NCI-H1694 (cell line): ENCODE measurements at regions not wholly inside any gene's neighbourhood (a gene's known extent, or its start where the extent isn't known, plus 50 kb on each side); places are given as distances from the start of the nearest gene placed in this dataset.

Experiments
- DNase-seq: peaks from one replicate; lab custom pipeline; 2025; lab: John Stamatoyannopoulos, UW

DNA sequence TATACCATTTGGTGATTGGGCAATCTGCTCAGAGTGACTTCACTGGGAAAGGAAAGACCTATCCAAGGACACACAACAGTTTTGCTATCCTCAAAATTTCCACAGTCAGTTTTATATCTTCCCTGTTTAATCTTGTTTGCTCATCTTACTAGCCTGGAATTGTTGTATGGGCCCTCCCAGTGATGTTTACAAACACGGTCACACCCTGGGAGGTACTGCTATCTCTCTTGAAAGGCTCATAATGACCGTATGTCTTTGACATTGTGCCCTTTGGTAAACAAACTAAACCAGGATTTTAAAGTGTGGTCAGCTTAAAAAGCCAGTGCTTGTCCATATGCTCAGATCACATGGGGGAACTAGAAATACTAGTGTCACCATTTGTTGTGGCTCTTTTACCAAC is 277.0 kb downstream of the CDH2 start:
- DNase-seq, result no peak

DNA sequence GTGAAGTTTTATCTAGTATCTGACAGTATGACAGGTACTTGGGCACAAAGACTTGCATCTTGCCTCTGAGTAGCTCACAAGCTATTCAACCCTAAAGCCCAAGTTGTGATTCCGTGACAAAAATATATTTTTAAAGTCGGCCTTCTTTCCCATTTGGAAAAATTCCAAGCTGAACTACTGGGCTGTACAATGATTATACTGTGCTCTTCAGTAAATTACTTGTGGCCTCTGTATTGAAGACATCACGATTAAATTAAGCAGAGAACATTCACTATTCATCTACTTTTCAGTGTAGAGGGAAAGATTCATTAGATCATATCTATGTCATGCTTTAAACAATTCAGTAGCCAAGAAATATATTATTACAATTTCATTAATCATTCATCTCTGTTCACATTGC is 282.2 kb downstream of the CDH2 start:
- DNase-seq, result no peak

DNA sequence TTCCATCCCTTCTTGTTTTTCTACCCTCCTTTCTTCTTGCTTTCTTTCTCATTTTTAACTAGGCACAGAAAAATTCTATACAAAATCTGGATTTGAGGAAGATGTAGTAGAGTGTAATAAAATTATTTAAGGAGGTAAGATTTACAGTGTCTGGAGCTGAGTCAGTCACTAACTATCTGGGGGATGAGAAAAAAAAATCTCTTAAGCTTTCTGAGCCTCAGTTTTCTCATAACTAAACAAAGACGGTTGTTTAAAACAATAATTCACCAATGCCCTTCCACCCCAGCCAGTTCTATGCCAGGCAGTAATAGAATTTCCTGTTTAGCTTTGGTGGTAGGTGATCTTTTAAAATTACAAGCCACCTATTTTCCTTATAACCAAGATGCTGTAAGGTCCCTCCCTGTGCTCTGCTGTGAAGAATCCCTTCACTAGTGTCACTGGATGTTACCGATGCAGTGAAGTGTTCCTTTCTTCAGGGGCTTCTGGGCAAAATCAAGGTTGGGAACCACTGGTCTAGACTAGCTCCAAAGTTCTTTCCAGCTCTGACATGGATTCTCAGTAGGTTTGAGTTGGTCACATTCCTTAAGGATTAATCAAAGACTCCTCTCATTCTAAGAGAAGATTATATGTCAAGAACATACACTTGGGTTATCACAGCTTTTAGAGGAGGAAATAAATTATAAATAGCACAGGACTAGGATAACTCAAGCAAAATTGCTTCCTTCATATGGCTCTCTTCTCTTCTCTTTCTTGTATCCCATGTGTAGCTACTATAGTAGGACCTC is 289.0 kb downstream of the CDH2 start:
- DNase-seq, result no peak

DNA sequence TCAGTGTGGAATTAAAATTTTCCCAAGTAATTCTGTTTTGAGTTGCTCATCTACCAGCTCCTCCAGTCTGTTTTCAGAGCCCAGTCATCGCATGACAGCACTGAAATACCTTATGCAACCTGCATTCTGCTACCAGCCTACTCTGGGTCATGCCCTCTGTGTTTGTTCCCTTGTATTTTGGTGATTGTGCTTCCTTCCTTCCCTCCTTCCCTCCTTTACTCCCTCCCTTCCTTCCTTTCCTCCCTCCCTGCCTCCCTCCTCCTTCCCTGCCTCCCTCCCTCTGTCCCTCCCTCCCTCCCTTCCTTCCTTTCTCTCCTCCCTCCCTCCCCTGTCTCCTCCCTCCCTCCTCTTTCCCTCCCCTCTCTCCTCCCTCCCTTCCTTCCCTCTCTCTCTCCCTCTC is 289.6 kb downstream of the CDH2 start:
- DNase-seq, result no peak

DNA sequence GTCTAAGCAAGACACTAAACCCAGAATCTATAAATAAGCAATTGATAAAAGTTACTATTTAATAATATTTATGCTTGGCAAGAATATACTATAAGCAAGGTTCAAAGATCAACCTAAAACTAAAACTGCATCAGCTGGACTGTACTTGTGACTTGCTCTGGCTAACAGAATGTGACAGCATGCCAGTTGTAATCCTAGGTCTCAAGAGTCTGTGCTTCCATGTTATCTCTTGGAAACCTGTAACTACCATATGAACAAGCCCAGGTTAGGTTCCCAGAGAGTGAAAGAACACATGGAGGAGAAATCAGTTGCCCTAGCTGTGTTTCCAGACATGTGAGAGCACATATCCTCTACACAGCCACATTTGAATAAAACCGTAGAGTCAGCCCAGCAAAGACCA is 297.4 kb downstream of the CDH2 start:
- DNase-seq, result no peak

DNA sequence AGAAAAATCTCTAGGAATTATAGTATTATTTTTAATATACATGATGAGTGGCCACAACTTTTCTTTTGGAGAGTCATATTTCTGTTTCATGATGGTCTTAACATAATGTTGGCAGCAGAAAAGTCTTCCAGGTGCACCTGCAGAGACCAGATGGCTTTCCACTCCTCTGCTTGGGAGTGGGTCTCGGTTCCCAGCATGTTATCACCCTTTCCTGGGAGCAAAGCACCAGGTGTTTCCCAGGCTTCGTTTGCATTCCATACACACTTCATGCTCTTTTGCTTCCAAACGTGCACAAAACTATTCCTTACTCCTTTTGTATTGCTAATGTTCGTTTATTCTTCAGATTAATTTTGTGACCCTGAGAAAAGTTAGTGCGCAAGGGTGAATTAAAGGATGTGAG is 305.2 kb downstream of the CDH2 start:
- no peak for DNase-seq

DNA sequence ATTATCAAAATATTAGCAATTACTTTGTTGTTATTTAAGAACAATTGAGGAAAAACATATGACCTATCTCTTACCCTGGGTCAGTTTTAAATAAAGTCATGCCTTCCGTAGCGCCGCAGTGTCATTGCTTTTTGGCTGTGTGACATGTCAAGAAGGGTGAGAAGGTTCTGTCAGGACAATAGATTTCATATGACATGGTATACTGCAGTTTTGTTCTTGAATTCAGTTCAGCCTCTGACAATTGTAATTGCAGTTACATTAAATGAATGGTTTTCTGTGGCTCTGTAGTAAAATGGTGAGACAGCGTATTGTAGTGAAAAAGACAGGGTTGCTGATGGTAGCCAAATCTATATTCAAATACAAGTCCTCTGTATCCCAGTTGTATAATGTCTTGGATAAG is 307.2 kb downstream of the CDH2 start:
- DNase-seq, result no peak

DNA sequence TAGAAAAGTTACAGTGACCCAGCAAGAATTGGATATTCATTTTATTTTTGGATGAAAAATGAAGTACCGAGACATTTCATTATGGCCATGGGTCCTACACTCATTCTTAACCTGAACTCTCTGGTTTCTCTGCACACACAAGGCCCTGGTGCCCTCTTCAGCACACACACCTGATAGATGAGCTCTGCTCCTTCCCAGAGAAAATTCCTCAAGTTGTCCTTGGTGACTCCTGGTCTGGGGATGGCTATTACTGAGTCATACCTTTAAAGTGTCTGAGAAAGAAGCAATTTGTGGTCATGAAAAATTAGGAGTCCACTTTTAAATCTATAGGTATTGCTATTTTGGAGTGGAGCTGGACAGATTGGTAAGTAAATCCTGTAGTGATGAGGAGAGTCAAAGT is 311.5 kb downstream of the CDH2 start:
- no peak for DNase-seq

DNA sequence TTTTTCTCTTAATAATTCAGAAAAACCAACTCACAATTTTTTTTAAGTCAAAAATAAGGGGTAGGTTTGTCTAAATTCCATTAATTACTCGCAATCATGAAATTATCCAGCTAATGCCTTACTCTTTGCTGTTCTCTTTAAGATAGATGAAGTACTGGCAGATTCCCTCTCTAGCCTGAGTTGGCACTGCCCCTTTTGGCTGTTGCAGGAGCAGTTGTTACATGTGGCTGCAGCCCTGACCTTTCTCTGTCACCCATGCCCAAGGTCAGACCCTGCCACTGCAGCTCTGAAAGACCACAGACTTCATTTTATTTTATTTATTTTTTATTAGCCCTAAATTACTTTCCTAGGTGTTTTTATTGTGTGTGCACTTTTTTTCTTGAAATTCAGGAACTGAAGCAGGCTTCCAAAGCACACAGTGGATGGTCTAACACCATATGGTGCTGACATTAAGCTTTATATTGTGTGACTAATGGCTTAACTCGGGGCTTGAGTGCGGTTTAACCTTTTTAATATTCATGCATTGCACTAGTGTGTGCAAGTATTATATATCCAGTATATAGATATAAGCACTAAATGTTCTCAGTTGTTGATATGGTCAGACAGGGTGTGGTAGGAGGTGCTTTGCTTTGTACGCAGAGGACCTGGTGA is 313.0 kb downstream of the CDH2 start:
- peak; percentile 54 for DNase-seq

DNA sequence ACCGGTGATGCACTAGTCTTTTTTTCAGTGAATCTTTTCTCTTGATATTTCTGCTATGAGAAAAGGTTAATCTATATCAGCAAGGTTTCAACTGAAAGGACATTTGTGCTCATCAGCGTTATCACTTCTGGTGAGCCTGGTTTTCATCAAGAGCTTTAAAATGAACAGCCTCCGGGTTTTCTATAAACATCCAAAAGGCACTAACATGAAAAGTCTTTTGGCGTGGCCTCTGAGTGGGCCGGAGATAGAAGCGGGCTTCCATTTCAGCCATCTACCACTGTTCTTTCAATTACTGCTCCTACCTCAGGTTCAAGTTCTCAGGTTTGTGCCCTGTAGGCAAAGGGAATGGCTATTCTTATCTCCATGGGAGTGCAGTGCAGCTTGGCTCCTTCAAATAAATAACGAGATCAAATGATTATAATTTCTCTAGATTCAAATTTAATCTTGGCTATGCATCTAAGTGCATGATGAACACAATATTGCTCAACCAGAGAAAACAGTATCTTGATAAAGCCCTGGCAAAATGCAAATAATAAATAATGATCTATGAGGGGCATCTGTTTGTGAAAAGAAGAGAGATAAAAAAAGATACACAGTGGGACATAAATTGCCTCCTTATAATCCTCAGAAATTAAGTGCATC is 314.8 kb downstream of the CDH2 start:
- DNase-seq, result no peak

DNA sequence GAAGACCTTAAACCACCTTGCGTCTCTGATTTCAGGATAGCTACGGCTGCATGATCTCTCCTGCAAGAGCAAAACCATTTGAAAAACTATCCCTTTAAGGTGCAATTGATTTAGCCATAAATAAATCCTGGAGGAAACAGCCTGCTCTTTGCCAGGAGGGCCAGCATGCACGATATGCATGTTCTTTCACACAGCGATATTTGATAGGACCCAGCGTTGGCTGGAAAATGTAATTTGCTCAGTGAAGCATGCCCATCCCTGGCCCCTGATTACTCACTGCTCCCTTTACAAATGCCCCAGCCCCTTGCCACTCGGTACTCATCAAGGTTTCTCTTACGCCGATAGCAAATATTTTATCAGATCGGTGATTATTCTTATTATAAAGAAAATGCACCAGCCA is 315.4 kb downstream of the CDH2 start:
- peak; percentile 90 for DNase-seq

DNA sequence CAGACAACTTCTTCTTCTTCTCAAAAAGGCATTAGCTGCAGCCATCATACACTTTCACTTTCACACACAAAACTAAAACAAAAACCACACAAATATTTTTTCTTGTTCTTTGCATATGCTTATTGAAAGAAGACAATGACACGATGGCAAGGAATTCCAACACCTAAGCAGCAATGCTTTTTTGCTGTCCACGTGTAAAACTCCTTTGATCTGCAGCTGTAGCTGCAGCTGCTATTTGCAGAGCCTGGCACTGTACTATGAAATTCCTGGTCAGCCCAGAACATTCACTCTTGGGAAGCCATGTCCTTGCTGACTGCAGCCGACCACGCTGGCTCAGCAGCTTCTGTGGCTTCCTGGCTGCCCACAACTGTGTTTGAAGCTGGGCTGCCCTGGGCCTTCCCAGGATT is 316.2 kb downstream of the CDH2 start:
- DNase-seq, result no peak

DNA sequence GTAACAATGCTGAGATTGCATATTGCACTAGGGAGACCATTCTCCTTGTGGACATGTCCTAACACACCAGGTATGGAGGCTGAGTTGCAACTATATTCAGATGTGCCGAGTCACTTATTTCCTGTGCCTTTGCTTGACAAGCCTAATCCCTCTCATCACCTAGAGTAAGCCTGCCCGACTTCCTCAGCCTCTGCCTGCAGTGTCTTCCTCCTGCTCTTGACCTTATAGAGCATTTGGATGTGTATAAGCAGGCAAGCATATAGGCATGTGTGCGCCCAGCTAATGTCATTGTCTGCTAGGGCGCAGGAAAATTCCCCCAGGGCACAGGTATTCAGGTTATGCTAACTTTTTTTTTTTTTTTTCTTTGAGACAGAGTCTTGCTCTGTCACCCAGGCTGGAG is 316.9 kb downstream of the CDH2 start:
- no peak for DNase-seq

DNA sequence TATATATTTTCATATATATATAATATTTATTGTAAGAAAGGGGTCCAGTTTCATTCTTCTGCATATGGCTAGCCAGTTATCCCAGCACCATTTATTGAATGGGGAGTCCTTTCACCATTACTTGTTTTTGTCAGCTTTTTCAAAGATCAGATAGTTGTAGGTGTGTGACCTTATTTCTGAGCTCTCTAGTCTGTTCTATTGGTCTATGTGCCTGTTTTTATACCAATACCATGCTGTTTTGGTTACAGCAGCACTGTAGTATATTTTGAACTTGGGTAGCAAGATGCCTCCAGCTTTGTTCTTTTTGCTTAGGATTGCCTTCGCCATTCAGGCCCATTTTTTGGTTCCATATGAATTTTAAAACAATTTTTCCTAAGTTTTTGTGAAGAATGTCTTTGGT is 320.1 kb downstream of the CDH2 start:
- DNase-seq, result no peak

DNA sequence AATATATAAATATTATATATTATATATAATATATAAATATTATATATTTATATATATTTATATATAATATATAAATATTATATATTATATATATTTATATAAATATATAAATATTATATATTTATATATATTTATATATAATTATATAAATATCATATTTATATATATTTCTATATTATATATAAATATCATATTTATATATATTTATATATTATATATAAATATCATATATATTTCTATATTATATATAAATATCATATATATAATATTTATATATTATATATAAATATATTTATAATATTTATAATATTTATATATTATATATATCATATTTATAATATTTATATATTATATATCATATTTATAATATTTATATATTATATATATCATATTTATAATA is 321.4 kb downstream of the CDH2 start:
- no peak for DNase-seq

DNA sequence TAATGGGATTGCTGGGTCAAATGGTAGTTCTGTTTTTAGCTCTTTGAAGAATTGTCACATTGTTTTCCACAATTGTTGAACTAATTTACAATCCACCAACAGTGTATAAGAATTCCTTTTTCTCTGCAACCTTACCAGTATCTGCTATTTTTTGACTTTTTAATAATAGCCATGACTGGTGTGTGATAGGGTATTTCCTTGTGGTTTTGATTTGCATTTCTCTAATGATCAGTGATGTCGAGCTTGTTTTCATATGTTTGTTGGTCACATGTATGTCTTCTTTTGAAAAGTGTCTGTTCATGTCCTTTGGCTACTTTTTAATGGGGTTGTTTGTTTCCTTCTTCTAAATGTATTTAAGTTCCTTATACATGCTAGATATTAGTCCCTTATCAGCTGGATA is 322.3 kb downstream of the CDH2 start:
- no peak for DNase-seq

DNA sequence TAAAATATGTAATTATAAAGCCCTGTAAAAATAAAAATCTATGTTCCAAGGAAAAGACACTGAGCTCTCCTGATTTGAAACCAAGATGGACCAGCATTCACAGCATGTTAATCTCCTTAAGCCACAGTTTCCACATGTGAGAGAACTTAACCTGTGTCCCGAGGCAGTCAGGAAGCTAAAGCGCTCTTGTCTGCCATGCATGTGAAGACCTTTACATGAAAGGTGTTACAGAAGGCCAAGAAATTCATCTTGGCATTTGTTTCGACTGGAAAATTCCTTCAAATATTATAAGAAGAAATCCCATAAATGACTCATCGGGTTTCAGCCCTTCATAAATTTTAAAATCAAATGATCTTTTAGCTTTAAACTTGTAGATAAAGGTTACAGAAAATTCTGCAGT is 328.6 kb downstream of the CDH2 start:
- DNase-seq, result no peak

DNA sequence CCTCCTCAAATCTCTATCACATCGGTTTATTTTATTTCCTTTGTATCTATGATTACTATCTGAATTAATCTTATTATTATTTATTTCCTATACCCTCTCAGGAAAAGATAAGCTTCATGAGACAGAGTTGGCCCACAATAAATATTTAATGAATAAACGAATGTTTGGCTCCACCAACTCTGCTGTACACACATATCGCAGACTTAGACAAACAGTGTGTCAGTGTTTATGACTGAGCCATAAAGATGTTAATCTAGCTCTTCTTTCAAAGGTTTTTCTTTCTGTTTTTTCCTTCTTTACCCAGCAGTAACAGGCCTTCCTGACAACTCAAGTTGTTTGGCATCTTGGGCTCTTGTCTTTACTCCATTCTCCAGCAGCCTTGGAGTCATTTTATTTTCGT is 329.5 kb downstream of the CDH2 start:
- DNase-seq, result no peak

DNA sequence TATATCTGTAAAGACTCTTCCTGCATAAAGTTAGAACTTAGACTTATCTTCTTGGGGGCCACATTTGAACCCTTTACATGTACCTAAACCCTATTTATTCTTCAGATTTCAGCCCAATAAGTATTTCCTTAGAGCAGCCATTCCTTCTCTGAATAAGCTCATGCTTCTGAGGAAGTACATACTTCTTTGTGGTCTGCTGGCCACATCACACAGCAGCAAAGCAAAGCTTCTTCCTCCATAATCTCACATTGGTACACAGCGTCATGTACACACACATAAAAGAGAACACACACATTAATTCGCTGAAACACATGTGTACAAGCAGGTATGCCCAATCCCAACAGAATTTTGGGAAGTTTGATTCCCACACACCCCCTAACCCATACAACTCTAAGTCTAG is 331.0 kb downstream of the CDH2 start:
- no peak for DNase-seq

DNA sequence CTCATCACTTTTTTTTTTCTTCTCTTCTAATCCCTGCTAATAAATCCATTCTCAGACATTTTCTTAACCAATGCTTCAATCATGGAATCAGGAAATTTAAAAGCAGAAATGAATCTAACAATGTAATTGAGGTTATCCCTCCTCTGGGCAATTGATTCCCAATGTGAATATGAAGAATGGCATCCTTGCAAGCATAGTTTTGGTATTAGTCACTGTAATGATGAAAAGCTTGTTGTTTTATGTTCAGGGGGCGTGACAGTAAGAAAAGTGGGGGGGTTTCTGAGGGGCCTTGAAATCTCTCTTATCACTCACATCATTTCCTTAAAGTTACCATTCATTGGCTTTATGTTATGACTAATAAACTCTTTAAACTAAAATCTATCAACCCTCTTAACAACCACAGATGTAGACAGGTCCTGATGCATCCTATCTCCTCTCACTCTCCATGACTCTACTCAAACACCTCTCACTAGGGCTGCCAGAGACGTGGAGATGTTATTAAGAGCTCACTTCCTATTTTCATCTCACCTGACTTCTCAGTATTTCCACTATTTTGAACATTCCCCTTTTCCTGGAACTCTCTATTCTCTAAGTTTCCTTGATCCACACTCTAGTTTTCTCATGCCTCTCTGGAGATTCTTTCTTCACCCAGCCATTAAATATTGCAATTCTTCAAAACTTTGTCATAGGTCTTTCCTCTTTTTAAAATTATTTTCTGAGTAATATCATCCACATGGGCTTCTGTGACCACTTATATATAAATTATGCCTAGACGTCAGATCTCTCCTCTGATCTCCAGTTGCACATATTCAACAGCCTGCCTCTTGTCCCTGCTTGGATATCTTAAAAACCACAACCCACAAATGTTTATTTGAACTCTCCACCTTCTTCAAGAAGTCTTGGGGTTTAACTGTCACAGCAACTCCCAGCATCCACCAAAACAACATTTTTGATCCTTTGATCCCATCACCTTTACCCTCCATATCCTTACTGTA is 332.9 kb downstream of the CDH2 start:
- no peak for DNase-seq

DNA sequence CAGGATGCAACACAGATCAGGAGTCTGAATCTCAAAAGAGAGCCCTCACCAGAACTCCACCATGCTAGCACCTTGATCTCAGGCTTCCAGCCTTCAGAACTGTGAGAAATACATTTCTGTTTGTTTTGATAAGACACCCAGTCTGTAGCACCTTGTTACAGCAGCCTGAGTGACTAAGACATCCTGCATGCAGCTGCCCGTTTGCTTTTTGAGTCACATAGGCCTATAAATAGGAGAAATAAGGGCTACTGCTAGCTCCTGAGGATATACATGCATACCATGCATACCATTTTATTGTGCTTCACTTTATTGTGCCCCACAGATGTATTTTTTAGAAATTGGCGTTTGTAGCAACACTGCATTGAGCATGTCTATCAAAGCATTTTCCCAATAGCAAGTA is 337.8 kb downstream of the CDH2 start:
- DNase-seq, result no peak

DNA sequence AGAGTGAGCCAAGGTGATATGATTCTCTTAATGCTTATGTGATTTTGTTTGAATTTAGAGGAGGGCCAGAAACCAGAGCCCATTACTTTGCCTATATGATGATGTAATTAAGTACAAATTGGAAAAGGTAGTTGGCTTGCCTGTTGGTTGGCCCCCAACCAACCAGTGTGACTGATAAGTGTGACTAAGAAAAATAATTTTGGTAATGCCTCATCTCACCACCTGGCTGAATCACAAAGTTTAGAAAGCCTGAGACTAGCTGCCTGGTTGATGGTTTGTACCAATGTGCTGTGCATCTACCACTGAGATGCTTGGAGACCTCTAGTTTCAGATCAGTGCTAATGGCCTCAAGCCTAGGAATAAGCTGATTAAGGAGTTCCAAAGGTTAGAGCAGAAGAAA is 338.7 kb downstream of the CDH2 start:
- no peak for DNase-seq
